Neural progenitor cell (in vitro differentiated cells): ENCODE measurements at regions not wholly inside any gene's neighbourhood (a gene's known extent, or its start where the extent isn't known, plus 50 kb on each side); places are given as distances from the start of the nearest gene placed in this dataset.

Source experiments
- CTCF ChIP-seq: fragments of 200-600 bp; sonication (generic); IDR thresholded peaks from 2 replicates; pipeline ENCODE4 v1.5.1; 2017; ENCODE audit warnings: antibody characterized with exemption, mild to moderate bottlenecking
- EZH2 ChIP-seq: fragments of 200-600 bp; sonication (generic); IDR thresholded peaks from 2 replicates; pipeline ENCODE4 v1.6.1; 2017; ENCODE audit warnings: antibody characterized with exemption, mild to moderate bottlenecking, moderate library complexity
- EZH2phosphoT487 ChIP-seq: fragments of 200-600 bp; sonication (generic); IDR thresholded peaks from 2 replicates; pipeline ENCODE4 v1.6.1; 2017; ENCODE audit warnings: antibody characterized with exemption

GRCh38 chr10:117889664-117890063 is 157.1 kb downstream of the RAB11FIP2 start:
- TF ChIP-seq CTCF (no peak), EZH2phosphoT487 (no peak), EZH2 (no peak)
